ENCODE measurements at regions not wholly inside any gene's neighbourhood (a gene's known extent, or its start where the extent isn't known, plus 50 kb on each side); places are given as distances from the start of the nearest gene placed in this dataset.

- no peak for TF ChIP-seq CTCF (IDR thresholded peaks at IDR 0.05)
- no peak for TF ChIP-seq POLR2AphosphoS5 (IDR thresholded peaks at IDR 0.05)
- no peak for TF ChIP-seq EP300 (IDR thresholded peaks at IDR 0.05)
Measured at GRCh38 chr3:59268170-59268569, 218.3 kb upstream of the CFAP20DC start.
